NCI-H2227 (cell line): ENCODE measurements at regions not wholly inside any gene's neighbourhood (a gene's known extent, or its start where the extent isn't known, plus 50 kb on each side); places are given as distances from the start of the nearest gene placed in this dataset.

Experiments
- DNase-seq: peaks from one replicate; lab custom pipeline; 2025; ENCODE audit not compliant: unreplicated experiment; lab: John Stamatoyannopoulos, UW

DNA sequence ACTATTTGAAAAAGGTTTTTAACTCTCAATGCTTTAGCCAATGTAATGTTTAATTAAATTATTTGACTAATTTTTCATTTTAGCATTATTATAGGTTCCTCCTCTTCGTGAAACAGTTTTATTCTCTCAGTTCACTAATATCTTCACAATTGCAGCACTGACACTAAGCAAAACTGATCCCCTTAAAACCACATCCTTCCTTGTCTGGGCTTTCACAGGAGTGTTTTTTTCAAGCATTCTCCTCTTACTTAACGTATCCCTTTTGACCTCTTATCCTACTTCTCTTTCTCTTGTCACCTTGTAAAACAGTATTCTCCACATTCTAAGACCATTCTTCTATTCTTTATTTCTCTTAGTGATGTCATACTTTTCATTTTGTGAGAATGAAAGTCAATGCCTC is 112.8 kb downstream of the DSC3 start:
- DNase-seq: no peak

DNA sequence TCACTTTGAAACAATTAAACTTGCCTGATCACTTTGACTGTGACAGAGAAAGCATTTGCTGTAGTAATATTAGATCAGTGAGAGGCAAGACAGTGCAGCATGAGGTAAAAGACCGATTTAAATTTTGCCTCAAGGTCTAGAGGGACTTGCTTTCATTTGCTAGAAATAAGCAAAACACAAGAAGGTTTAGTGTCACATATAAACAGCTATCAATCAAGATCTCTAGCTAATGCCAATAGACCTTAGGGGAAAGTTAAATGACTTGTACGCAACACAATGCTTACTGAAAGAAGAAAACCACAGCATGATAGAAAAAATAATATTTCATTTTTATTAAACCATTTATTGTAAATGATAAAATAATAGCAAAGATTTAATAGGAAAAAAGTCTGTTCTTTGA is 113.5 kb downstream of the DSC3 start:
- no peak for DNase-seq

DNA sequence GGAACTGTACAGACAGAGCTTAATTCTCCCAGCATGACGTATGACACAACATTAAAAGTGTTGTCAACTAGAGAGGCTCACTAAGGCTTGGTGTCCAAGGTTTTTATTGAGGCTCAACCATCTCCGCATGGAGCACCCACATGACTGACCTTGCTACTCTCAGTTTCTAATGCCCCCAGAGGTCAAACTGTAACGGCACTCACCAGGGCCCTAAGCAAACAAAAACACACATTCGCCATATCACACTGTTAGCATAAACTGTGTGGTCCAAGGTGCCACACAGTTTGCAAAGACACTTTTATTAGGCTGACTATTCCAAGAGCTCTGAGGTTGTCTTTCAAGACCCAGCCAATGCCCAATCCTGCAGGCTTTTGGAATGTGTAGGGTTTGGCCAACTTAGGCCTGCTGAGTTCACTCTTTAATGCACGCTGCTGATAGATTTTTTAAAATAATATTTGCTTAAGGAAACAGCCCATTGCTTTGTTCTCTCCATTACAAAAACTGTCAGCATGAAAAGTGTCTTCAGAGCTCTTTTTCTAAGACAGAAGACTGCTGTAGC is 114.9 kb downstream of the DSC3 start:
- no peak for DNase-seq

GRCh38 chr18:30927042-30927441 is 115.5 kb downstream of the DSC3 start:
- DNase-seq: no peak

DNA sequence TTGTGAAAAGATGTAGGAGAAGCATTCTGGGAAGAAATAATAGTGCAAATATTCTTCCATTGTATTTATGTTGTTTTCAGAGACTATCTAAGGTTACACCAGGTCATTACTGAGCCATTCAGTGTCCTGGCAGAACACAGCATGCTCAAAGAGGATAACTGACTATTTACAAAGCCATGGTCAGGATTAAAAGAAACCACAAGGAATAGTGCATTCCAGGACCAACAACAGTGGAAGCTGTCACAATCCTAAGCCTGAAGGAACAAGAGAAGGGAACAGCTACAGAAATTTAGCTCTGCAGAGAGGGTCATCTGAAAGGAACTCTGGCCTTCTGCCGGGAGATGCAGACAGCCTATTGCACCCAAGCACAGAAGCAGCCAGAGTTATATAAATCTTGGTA is 116.7 kb downstream of the DSC3 start:
- no peak for DNase-seq

DNA sequence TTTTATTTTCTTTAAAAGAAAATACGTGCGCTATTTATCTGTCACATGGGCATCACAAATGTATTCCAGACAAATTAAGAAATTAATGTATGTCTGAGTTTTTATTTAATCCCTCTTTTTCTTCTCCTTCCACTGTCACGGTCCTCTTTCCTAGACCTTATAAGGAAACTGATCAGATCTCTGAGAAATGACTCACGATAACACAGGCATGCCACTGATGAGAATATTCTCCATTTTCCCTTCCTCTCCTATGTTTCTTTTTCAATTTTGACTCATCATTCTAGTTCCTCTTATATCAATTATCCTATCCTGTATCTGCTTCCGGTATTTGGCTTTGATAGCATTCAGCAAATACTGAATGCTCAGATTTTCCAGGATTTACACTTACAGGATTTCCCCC is 121.8 kb downstream of the DSC3 start:
- DNase-seq: no peak

GRCh38 chr18:30920351-30920750 is 122.2 kb downstream of the DSC3 start:
- DNase-seq: no peak

DNA sequence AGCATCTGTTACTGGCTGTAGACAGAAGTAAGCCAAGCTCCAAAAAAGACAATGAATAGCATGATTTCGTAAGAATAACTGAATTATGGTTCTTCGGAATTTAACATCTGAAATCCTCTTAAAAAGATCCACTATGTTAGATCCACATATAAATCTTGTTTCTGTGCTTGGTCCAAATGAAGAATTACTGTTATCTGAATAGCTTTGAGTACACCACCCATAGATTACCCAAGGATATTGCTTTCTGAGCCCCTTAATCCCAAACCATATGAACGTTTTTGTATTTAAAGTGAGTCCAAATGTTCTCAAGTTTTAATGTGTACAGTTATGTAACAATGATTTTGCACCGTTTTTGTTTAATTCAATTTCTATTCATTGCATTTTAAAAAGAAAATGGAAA is 124.9 kb downstream of the DSC3 start:
- no peak for DNase-seq

- DNase-seq: no peak
Measured at GRCh38 chr18:30915336-30915988, 127.1 kb downstream of the DSC3 start.

GRCh38 chr18:30908381-30908780 is 134.2 kb downstream of the DSC3 start:
- DNase-seq: no peak

- no peak for DNase-seq
Measured at GRCh38 chr18:30903566-30903965, 139.0 kb downstream of the DSC3 start.

DNA sequence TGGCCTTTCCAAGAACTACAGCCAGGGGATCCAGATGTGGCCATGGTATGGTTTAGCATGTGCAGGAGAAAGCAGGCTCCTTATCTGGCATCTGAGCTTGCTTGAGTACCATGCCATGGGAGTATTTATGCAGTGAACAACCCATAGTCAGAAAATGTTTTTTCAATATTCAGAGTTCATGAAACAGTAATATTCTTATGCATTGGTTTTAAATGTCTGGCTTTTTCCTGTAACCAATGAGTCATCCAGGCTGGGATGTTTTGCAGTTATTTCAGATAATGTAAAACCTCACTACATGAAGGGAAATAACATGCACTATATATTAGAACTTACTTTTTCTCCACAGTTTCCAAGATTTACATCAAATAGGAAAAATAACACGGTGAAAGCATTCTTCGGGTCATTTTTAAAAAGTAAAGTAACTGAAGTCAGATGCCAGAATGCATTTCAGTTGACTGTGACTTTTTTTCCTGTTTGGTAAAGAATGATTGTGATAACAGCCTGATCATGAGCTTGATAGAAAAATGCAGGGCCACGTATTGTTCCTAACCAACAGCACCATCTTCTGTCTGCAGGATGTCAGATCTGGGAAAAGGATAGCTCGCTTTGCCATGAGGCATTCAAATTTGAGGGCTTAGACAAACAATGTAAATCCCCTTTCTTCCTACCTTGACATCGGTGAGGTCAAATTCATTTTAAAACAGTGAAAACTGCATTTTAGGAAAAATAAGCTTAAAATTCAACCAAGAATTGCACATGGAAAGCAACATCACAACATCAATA is 152.8 kb downstream of the DSC3 start:
- no peak for DNase-seq

DNA sequence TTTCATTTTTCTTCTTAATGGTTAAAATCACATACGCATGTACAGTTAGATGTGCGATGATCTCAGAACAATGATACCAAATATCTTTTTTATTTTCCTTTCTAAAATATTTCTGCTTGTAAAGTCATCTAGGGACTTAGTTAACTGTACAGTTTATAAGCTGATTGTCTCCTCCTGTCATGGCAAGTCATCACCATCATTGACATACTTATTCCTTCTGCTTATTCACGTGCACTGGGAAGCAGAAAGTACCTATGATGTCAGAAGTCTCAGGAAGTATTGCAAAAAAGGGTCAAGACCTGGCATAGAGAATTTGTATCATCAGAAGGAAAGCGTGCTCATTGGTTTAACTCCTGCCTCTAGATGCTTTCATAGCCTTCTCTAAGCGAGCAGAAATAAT is 154.2 kb downstream of the DSC3 start:
- no peak for DNase-seq

DNA sequence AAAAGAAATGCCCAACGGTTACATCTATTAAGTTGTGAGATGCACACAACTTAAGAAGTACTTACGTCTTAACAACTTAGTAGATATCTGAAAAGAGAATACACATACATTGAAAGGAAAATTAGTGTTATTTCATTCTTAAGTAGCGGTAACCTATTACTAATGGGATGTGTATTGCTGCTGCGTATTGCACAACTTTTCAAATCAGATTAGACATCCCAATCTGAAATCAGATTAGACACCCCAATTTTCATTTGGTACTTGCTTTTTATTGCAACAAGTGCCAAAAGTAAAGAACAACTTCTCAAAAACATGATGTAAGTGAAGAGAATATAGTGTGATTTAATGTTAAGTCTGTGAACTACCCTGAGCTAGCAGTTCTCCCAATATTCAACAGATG is 155.5 kb downstream of the DSC3 start:
- DNase-seq: no peak

DNA sequence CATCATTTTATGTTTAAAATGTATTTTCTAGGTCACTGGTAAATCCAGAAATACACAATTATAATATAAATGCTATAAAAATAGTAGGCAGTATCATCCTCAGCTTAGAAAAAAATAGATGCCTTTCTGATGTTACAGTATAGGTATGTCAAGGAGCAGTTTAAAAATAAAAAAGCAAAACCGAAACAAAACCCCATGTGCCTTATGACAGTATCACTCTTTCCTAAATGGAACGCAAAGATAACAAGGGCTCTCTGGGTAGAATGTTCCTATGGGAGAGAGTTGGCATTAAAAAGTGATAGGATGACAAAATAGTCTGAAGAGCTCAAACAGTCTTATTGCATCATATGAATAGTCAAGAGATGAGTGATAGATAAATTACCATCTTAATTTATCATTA is 172.1 kb downstream of the DSC3 start:
- no peak for DNase-seq

DNA sequence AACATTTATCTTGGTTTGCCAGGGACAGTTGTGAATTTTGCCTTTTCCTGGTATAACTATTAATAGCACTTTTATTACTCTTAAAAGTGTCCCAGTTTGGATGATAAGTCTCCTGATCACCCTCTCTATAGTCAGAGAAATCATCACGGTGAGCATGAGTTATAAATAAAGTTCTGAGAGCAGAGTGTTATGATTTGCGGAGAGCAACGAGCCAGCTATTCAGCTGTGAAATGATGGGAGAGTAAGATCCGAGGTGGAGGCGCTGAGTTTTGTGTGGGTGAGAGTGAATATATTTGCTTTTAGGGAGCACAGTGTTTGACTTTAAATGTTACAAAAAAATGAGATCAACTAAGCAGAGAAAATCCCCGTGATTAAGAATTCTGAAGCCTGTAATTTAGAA is 179.6 kb downstream of the DSC3 start:
- DNase-seq: no peak

- DNase-seq: no peak
Measured at GRCh38 chr18:30860741-30861140, 181.8 kb downstream of the DSC3 start.

- no peak for DNase-seq
Measured at GRCh38 chr18:30859036-30859435, 183.5 kb downstream of the DSC3 start.

- no peak for DNase-seq
Measured at GRCh38 chr18:30858560-30858959, 184.0 kb downstream of the DSC3 start.

GRCh38 chr18:30855762-30856161 is 186.8 kb downstream of the DSC3 start:
- no peak for DNase-seq

DNA sequence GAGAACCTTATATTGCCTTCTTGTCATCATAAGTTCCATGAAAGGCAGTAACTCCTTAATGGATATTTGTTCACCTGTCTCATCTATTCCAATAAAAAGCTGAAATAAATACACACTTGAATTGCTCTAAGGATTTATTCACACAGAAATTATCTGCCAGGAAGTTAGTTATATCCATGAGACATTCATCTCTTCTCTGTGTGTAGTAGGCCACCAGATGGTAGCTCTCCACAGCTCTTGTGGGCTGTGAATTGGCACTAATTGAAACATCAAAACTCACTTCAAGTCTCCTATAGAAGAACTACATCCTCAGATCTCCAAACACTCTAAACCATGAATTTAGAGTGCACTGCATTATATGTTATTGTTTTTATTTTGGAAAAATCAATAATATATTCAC is 189.6 kb downstream of the DSC3 start:
- DNase-seq: no peak

- DNase-seq: no peak
Measured at GRCh38 chr18:30852541-30852940, 190.0 kb downstream of the DSC3 start.
